ENCODE measurements at regions not wholly inside any gene's neighbourhood (a gene's known extent, or its start where the extent isn't known, plus 50 kb on each side); places are given as distances from the start of the nearest gene placed in this dataset.

GRCh38 chr12:91778938-91779400 lies 366.7 kb downstream of the BTG1 start:
- 67% methylated on average over 2 of the region's 6 CpGs for WGBS (ENCODE audit: insufficient coverage)

More at GRCh38 chr12:91778938-91779400, 366.7 kb downstream of the BTG1 start:
- Histone ChIP-seq H3K4me3 (ENCODE audit: control extremely low read depth in 1 of 5, extremely low read depth in 1 of 5, insufficient read depth in 1 of 5, low read depth in 2 of 5, low read length in 4 of 5) (peak overlapping the region in 1 of 5 experiments; percentile 16), H3K9ac (ENCODE audit: low read length) (peak overlapping the region; percentile 32), H3K79me2 (ENCODE audit: control insufficient read depth, insufficient read depth, low read length) (no peaks in the 10 kb centered on the region), H4K20me1 (ENCODE audit: control insufficient read depth, insufficient read depth, low read length, poor library complexity, severe bottlenecking) (no peaks in the 10 kb centered on the region), H3K36me3 (replicated peaks in 1 of 2; ENCODE audit: control extremely low read depth in 1 of 2, control insufficient read depth in 1 of 2, extremely low read depth in 1 of 2, insufficient read depth in 2 of 2, low read length in 1 of 2) (no peaks in the 10 kb centered on the region), H3K27ac (ENCODE audit: low read length in 2 of 2) (peak overlapping the region; percentile 63 to 83), H2AFZ (ENCODE audit: insufficient read depth, low read depth, low read length, poor library complexity, severe bottlenecking) (peak overlapping the region; percentile 62), H3K4me2 (replicated peaks; ENCODE audit: low read depth, low read length, poor library complexity, severe bottlenecking) (peak overlapping the region; percentile 45), H3K9me3 (ENCODE audit: control extremely low read depth in 1 of 3, control insufficient read depth in 2 of 3, insufficient read depth in 1 of 3, low read length in 2 of 3) (no peaks in the 10 kb centered on the region), H3K4me1 (ENCODE audit: control insufficient read depth in 2 of 2, insufficient read depth in 2 of 2, low read length in 2 of 2) (peaks cover 22 to 23% of the 10 kb centered on the region in 2 donors), H3K27me3 (replicated peaks in 1 of 4; ENCODE audit: control extremely low read depth in 1 of 4, control insufficient read depth in 3 of 4, insufficient read depth in 4 of 4, low read length in 3 of 4) (no peaks in the 10 kb centered on the region)
- TF ChIP-seq EZH2 (IDR thresholded peaks at IDR 0.05; ENCODE audit: borderline replicate concordance, insufficient read depth, low read depth, low read length, poor library complexity, severe bottlenecking) (no peak), CTCF (IDR thresholded peaks at IDR 0.05) (no peak)
- ATAC-seq (ENCODE audit: low read depth), result peak; percentile 69
- intact Hi-C loops (cut with micrococcal nuclease), result no loop called here
- ChIA-PET POLR2A (no interaction called here), CTCF (interaction anchor here (0.9 to 3.3 kb wide), 2 partner anchors 15 to 33 kb away, joined by 3 to 21 read pairs; no protein-coding TSS in a partner anchor)
- H3K27me3 Mint-ChIP-seq, result peaks cover 8% of the 10 kb centered on the region
- H3K4me1 Mint-ChIP-seq, result peaks cover 20% of the 10 kb centered on the region
- peaks cover 3% of the 10 kb centered on the region for H3K9me3 Mint-ChIP-seq (ENCODE audit: insufficient read depth)
- H3K4me3 Mint-ChIP-seq, result peak overlapping the region; percentile 75
- DNase-seq, result peak; percentile 41
- peak overlapping the region; percentile 82 for H3K27ac Mint-ChIP-seq
